Activated CD8-positive, alpha-beta memory T cell treated with anti-CD3 and anti-CD28 coated beads, Interleukin-2, amount 50 U/mL, for 1 hour (primary cell): ENCODE measurements at regions not wholly inside any gene's neighbourhood (a gene's known extent, or its start where the extent isn't known, plus 50 kb on each side); places are given as distances from the start of the nearest gene placed in this dataset.

ENCODE experiments used
- DNase-seq: peaks from one replicate; pipeline ENCODE4 v3.0.0-alpha.2; 2020; ENCODE audit errors: extremely low read depth

DNA sequence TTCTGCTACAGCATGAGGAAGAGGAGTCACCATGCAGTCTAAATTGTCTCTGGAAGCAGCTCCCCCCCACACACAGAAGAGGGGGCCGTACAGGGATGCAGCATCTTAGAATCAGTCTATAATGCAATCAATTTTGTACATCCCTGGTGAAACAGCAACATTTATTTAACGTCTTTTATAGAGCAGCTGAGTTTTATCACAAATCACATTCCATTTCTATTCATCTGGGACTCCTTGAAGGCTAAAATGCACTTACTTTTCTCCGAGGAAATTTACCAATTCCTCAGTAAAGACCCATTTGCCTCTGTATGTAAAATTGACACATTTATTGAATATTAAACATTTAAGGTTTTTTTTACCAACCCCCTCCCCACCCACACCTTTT is 193.9 kb downstream of the PHETA1 start:
- no peak for DNase-seq

DNA sequence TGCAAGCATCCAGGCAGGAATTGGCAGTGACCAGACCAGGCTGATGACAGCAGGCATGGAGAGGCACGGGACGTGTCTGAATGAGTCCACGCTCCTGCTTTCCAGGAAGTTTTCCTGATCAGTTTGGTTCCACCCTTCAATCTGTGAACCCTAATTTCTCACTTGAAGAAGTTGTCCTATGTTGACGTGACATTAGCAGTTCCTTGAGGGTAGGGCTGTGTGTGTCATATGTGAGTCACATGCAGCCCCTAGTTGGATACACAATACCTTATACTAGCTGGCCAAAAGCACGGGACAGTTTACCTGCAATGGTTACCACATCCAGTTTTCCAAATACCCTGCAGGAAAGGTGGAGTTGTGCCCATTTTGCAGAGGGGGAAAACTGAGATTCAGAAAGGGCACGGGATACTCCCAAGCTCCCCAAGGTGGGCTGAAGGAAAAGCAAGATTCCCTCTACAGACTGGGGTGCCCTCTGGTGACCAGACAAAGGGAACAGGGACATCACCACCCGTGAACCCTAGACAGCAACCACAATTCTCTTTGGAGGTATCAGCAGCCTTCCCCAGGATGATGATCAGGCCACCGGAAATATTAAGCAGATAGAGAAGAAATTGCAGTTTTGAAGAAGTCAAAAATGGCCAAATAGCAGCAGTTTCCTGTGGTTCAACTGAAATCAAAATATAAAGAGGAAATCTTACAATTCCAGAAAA is 194.5 kb downstream of the PHETA1 start:
- DNase-seq, result no peak

DNA sequence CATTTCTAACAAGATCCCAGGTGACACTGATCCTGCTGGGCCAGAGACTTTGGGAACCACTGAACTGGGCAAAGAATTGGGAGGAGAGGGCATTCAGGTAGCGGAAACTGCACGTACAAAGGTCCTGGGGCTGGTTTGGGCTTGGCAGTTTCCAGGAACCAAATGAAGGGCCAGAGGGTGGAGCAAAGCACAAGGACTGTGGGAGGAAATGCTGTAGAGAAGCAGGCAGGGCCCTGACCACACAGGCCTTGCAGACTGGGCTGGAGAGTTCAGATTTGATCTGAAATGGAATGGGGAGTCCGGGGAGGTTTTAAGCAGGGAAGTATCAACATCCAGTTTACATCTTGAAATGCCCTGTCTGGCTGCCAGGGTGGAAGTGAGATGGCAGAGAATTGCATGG is 195.1 kb downstream of the PHETA1 start:
- no peak for DNase-seq

DNA sequence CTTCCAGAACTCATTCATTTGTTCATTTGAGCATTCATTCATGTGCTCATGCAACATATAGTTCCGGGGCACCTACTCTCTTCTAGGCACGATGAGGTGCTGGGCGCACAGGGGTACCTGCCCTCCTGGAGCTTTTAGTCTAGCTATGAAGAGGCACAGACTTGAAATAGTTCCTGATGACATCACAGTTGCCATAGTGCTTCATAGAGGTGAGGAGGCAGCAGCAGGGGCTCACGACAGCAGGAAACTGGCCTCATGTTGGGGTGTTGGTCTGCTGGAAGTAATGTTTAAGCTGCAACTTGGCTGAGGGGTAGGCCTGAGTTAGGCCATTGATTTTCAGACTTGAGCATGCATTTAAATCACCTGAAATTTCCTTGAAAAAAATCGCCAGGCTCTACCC is 195.5 kb downstream of the PHETA1 start:
- no peak for DNase-seq

DNA sequence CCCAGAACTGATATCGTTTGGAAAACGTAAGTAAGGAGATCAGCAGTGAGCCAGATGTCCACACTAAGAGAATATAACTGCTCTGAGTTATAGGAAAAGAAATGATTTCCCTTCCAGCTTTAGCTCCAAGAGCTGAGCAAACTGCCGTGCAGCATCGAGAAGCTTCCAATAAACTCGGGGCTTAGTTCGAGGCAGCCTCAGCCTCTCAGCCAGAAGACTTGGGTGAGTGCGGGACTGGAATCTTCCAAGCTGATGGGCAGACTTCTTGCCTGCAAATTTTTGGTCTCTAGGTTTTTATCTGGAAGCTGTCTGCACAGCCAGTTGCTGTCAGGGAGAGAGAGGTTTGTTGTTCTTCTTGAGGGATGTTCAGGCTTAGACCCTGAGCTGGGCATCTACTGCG is 196.1 kb downstream of the PHETA1 start:
- DNase-seq, result no peak

DNA sequence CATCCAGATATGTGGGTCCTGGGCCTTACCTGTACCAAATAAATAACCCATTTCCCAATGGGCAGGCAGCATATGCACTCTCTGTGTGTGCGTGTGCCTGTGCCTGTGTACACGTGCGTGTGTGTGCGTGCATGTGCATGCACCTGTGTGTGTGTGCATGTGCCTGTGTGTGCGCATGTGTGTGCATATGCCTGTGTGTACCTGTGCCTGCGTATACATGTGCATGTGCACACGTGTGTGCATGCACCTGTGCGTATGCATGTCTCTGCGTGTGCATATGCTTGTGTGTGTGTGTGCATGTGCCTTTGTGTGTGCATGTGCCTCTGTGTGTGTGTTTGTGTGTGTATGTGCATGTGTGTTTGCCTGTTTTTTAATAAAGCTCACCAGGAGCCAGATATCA is 197.1 kb downstream of the PHETA1 start:
- no peak for DNase-seq

DNA sequence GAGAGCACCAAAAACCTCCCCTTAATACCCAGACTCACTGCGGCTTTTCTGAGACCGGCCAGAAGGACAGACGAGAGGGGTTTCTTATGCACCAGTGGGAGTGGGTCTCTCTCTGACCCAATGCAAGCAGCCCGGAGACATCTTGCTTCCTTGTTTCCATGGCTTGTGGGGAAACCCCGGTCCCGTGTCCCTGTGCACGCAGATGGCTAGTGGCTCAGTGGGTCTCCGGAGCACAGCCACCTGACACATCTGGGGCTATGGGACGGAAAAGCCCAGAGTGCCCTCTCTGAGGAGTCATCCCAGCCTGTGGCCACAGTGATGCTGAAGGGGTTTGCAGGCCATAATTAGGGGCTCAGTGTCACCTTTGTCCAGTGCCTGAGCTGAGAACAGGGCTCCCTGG is 197.6 kb downstream of the PHETA1 start:
- no peak for DNase-seq

DNA sequence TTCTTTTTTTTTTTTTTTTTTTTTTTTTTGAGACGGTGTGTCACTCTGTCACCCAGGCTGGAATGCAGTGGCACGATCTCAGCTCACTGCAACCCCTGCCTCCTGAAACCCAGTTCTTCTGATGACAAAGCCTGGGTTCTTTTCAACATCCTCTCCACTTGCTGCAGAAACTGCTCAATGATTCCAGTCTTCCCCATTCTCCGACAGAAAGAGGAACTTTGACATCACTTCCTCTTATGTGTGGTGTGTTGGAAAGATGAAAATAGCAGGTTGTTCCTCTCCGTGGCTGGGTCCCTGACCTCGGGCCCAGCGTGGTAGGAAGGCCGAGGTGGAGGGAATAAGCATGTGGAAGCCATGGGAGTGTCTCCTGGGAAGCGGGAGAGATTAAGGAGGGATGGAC is 198.4 kb downstream of the PHETA1 start:
- DNase-seq, result no peak

DNA sequence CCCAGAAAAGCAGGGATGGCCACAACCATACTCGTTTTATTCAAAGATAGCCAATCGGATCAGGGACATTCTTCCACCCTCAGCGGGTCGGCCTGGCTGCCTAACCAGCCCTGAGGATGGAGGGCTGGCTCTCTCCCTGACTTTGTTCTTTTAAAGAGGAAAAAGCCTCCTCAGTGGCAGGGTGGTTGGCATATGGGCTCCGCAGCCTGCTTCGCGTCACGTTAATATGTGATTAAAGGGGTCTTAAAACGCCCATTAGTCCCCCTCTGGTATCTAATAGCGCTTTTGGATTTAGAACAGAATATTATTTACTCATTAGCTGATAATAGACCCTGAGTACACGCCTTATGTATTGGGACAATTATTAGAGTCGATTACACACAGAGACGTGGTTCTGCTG is 199.4 kb downstream of the PHETA1 start:
- DNase-seq, result no peak

DNA sequence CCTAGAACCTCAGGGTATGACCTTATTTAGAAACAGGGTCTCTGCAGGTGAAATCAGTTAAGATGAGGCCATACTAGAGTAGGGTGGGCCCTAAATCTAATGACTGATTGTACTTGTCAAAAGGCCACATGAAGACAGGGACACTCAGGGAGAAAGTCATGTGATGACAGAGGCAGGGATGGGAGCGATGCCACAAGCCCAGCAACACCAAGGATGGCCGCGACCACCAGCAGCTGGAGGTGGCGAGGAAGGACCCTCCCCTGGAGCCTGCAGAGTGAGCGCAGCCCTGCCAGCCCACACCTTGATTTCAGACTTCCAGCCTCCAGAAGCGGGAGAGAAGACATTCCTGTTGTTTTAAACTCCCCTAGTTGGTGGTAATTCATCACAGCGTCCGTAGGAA is 199.9 kb downstream of the PHETA1 start:
- no peak for DNase-seq

DNA sequence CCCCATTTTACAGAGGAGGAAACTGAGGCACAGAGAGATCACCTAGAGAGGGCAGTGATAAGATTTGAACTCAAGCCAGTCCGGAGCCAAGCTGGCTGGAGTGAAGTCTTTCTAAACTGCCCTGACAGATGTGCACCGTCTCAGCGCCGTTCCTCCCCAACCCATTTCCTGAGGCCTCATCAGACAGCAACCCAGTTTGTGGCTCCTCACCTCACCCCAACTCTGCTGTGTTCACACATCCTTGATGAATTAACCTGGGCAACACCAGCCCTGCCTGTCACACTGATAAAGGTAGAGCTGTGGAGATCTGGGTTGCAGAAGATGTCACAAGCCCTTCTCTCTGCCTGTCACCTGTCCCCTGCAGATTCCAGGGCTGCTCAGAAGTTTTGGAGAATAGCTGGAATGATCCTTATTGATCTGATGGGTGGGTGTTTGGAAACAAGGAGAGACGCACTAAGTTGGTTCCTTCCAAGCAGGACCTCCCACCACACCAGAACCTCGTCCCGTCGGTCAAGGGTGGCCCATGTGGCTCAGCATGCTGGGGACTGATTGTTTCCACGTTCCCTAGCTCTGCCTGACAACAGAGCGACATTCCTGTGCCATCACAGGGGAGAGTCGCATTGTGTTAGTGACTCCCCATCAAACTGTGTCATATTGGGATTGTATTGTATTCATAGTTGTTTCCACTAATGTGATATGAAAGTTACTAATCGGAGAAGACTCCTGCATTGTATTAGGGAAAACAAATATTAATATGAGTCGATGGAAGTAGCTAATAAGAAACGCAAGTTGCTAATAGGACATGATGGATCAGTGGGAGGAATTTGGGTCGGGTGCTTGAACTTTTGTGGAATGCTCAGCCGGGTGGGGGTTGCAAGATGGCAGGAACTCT is 200.6 kb downstream of the PHETA1 start:
- no peak for DNase-seq

DNA sequence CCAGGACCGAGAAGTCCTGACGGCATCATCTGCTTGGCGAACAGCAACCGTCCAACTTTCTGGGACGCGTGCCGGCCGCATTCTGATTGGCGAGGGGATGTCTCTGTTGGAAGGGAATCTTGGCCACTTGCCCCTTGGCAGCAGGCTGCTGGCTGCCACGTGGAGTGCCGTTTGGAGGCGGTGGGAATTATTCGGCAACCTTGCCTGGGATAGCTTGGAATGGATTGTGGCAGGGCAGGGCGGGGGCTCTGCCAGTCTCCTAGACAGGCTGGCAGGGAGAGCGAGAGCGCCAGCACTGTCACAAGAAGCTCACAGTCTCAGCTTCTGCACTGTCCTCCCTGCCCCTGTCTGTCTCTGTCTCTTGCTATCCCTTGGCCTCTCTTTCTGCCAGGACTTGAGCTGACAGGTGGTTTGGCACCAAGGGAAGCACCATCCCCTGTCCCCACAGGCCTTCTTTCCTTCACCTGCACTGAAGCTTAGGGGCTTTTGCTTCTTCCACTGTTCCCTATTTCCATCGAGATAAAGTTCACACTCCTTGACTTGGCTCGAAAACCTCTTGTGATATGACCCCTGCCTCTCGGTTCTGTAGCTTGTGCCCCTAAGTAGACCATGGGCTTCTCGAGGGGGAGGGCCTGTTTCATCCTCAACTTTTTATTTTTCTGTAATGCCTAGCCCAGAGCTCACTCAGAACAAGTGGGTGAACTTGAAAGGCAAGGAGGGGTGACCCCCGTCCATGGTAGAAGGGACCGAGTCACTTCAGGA is 201.9 kb downstream of the PHETA1 start:
- no peak for DNase-seq

DNA sequence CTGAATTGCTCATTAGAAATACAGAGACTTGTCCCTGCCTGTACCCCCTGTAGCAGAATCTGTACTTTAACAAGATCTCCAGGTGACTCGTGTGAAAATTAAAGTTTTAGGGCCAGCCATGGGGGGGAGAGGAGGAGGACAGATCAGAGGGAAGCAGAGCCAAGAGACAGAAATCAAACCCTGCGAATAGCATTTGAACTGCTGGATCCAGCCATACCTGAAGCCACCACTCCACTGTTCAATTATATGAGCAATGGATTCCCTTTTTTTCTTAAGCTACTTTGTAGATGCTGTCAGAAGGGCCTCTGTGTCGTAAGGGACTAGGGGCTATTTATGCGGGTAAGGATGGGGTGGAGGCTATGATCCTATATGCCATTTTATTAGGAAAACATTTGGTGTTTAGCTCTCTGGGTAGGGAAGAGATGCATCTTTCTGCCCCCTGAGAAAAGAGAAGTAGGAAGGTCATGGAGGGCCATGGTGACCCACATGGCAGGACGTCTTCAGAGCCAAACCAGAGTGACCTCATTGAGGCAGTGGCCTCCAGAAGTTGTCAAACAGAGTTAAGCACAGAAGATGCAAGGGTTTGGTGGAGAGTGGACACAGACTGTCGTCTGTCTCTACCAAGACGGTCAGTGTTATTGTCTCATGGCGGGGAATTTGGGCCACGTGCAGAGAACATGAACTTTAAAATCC is 203.9 kb downstream of the PHETA1 start:
- DNase-seq, result no peak

DNA sequence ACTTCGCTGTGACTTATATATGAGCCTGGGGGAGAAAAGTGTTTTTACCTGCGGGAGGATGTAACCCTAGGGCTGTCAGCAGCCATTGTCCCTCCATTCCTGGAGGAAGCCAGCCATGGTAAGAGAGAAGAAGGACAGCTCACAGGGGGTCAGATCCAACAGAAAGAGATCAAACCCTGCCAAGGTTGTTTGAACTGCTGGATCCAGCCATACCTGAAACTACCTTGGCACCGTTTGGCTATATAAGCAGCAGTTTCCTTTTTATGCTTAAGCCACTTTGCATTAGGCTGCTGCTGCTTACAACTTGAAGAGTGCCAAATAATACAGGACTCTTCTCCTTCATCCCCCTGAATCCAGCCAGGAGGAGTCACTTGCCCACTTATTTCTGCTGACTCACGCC is 205.5 kb downstream of the PHETA1 start:
- no peak for DNase-seq

DNA sequence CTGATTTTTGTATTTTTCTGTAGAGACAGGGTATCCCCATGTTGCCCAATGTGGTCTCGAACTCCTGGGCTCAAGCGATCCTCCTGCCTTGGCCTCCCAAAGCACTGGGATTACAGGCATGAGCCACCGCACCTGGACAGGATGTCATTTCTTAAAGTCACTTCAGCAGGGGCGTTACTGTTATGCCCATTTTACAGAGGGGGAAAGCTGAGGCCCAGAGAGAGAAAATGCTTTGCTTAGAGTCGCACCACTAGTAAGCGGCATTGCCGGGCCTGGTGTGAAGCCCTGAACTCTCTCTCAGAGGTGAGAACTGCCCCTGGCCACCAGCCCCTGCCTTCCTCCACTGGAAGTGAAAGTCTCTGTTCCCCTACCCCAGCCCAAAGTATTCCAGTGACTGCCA is 207.0 kb downstream of the PHETA1 start:
- DNase-seq, result no peak

DNA sequence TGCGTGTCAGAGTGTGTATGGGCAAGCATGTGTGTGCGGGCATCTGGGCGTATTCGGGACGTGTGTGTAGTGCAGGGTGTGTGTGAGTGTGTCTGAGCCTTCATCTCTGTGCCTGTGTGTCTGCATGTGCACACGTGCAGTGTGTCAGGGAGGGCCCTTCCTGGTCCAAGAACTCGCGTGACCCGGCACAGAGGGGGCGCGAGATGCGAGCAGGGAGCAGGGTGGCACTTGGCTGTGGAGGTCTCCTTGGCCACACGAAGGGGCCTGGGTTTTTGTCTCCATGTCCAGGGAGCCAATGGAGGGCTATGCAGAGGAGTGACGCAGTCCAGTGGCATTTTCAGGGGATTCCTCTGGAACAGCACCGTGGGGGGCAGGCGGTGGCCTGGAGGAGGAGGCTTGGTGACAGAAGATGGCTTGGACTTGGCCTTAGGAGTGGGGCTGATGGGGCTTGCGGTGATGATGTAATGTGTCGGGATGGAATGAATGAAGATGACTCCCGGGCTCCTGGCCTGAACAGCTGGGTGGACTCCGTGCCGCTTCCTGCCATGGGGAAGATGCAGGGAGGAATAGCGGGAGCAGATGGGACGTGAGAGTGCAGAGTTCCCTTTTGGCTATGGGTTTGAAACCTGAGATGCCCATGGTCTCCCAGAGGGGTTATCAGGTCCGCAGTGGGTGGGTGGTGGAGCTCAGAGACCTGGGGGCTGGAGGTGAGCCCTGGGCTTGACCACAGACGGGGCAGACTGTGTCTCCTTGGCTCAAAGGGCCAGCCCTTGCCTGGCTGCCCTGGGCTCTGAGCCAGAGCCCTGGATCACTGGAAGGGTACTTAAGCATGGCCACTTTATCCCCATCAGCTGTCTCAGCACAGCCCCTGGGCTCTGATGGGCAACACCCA is 208.3 kb downstream of the PHETA1 start:
- no peak for DNase-seq

DNA sequence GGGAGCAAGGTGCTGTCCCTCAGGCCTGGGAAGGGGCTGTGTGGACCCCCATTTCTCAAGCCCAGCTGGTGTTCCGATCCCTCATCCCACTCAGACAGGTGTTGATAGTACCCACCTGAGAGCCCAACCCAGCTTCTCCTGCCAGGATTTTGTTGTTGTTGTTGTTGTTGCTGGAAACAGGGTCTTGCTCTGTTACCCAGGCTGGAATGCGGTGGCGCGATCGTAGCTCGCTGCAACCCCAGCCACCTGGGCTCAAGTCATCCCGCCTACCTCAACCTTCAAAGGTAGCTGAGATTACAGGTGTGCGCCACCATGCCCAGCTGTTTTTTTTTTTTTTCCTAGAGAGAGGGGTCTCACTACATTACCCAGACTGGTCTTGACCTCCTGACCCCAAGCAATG is 209.9 kb downstream of the PHETA1 start:
- DNase-seq, result no peak

DNA sequence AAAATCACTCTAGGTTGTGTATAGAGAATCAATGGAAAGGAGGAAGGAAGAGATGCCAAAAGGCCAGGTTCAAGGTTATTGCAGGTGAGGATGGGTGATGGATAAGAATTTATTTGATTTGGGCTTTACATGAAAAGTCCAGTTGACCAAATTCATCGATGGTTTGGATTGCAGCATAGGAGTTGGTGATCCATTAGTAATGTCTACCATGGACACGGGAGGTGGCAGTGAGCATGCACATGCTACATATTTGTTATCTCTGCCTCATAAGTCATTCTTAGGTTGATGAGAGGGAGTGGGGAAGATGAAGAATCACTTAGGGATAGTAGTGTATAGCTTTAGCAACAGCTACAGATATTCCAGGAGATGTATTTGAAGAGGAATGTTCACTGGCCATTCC is 211.4 kb downstream of the PHETA1 start:
- no peak for DNase-seq

DNA sequence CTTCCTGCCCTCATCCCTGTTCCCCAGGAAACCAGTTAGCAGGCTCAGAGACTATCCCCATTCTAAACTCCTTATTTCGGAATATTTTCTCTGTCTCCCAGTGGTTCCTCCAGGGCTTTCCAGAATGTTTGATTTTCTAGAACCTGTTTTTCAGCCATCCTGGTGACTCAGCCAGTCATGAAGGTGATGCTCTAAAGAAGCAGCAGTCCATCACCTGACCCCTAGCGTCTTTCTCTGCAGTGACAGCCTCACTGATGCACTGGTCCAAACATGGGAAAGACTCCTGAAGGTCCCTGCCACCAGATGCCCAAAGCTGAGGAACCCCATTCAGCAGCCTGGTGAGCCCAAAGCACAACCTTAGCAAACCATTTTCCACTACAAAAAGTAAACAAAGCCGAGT is 212.6 kb downstream of the PHETA1 start:
- no peak for DNase-seq

DNA sequence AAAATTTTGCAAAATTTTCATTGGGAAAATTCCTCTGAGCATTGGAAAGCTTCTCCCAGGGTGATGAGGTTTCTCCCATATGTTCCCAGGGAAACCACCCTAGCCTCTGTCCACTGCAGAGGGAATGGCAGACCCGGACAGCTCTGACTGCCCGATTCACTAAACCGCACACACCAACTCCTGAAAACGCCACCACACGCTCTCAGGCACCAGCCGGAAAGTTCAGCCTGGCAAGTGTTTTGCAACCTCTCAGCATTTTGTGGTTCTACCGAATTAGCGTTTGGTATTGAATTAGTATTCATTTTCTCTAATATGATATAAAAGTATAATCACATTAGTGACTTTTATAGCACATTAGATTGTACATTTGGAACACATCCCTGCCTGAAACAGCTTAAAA is 213.4 kb downstream of the PHETA1 start:
- DNase-seq, result no peak

DNA sequence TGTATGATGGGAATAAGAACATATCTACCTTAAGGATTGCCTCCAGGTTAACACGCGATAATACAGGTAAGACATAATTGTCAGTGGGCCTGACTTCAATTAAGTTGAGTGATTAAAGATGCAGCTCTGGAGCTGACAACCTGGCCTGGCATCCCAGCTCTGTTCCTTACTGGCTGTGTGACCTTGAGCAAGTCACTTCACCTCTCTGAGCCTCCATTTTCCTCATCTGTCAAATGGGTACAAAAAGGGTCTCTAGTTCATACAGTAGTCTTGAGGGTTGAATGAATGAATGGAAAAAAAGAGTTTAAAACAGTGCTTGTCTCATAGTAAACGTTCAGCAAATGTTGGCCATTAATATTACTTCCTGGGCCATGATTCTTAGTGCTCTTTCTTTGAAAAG is 213.9 kb downstream of the PHETA1 start:
- DNase-seq, result no peak
